ENCODE measurements at regions not wholly inside any gene's neighbourhood (a gene's known extent, or its start where the extent isn't known, plus 50 kb on each side); places are given as distances from the start of the nearest gene placed in this dataset.

DNA sequence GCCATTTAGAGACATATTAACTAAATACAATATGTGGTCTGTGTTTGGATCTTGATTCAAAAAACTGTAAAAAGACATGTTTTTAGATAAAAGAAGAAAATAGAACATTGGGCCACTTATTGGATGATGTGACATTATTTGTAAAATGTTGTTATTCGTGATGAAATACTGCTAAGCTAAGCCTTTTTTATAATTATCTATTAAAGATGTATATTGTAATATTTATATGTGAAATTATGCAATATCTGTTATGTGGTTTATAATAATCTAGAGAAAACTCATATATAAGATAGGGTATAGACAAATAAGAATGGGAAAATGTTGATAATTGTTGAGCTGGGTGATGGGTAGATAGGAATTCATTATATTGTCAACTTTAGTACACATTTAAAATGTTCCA, 82.0 kb upstream of the RGS1 start:
- TF ChIP-seq, protein P1, sequence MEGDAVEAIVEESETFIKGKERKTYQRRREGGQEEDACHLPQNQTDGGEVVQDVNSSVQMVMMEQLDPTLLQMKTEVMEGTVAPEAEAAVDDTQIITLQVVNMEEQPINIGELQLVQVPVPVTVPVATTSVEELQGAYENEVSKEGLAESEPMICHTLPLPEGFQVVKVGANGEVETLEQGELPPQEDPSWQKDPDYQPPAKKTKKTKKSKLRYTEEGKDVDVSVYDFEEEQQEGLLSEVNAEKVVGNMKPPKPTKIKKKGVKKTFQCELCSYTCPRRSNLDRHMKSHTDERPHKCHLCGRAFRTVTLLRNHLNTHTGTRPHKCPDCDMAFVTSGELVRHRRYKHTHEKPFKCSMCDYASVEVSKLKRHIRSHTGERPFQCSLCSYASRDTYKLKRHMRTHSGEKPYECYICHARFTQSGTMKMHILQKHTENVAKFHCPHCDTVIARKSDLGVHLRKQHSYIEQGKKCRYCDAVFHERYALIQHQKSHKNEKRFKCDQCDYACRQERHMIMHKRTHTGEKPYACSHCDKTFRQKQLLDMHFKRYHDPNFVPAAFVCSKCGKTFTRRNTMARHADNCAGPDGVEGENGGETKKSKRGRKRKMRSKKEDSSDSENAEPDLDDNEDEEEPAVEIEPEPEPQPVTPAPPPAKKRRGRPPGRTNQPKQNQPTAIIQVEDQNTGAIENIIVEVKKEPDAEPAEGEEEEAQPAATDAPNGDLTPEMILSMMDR (IDR thresholded peaks at IDR 0.05), result no peak
- TF ChIP-seq POLR2A (IDR thresholded peaks at IDR 0.05), result no peak
